ENCODE measurements at regions not wholly inside any gene's neighbourhood (a gene's known extent, or its start where the extent isn't known, plus 50 kb on each side); places are given as distances from the start of the nearest gene placed in this dataset.

DNA sequence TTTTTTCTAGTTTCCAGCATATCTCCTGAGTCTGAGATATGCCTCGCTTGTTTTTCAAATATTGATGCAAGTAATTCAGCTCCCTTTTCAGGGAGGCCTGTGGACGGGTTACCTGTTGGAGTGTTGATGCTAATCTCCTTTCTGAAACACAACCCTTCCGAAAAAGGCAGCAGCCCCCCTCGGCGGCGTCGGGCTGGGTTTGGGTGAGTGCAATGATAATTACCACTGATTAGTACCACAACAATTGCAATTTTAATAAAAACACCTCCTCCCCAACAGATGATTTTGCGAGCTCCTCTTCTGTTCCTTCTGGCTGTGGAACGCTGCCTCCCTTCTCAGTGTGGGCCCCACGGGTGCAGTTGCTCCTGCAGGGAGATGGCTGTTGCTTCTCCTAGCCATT lies 66.3 kb downstream of the PTGR3 start:
- TF ChIP-seq, protein P1, sequence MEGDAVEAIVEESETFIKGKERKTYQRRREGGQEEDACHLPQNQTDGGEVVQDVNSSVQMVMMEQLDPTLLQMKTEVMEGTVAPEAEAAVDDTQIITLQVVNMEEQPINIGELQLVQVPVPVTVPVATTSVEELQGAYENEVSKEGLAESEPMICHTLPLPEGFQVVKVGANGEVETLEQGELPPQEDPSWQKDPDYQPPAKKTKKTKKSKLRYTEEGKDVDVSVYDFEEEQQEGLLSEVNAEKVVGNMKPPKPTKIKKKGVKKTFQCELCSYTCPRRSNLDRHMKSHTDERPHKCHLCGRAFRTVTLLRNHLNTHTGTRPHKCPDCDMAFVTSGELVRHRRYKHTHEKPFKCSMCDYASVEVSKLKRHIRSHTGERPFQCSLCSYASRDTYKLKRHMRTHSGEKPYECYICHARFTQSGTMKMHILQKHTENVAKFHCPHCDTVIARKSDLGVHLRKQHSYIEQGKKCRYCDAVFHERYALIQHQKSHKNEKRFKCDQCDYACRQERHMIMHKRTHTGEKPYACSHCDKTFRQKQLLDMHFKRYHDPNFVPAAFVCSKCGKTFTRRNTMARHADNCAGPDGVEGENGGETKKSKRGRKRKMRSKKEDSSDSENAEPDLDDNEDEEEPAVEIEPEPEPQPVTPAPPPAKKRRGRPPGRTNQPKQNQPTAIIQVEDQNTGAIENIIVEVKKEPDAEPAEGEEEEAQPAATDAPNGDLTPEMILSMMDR (IDR thresholded peaks at IDR 0.05): no peak
- ATAC-seq: no peak
- 89 to 93% methylated on average over 9 of the region's 10 CpGs for WGBS, 2 donors (ENCODE audit: low coverage in 1 of 2)
- no peak overlapping the region for H3K4me3 ChIP-seq
- peaks cover 0 to 21% (median 0%) of the 10 kb centered on the region in 3 donors for H3K9me3 ChIP-seq
- H3K4me1 ChIP-seq: no peaks in the 10 kb centered on the region
- no peaks in the 10 kb centered on the region for H3K27me3 ChIP-seq
- H3K27ac ChIP-seq: no peak overlapping the region
- no peaks in the 10 kb centered on the region for H3K36me3 ChIP-seq

DNA sequence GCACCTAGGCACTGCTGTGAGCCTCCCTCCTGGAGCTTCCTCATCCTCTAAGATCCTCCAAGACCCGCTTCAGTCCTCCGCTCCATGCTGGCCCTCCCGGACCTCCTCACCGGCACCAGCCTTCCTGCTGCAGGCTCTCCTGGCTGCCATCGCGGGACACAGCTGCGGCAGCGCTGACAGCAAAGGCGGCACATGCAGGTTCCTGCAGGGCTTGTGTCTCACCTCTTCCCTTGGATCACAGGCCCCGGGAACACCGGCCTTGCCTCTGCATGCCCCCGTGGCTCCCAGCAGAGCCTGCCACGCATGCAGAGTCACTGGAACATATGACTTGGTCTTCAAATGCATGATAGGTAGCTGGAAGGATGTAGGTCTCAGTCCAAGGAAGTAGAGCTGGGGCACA lies 67.2 kb downstream of the PTGR3 start:
- Histone ChIP-seq H3K36me3 (no peaks in the 10 kb centered on the region), H3K4me3 (no peak overlapping the region), H3K27ac (no peak overlapping the region), H3K4me1 (no peaks in the 10 kb centered on the region), H3K27me3 (no peaks in the 10 kb centered on the region), H3K9me3 (peaks cover 0 to 14% (median 0%) of the 10 kb centered on the region in 3 donors)
- no peak for ATAC-seq
- TF ChIP-seq POLR2AphosphoS5 (IDR thresholded peaks at IDR 0.05): no peak
- TF ChIP-seq EP300 (IDR thresholded peaks at IDR 0.05): no peak
- TF ChIP-seq POLR2A (IDR thresholded peaks at IDR 0.05): no peak
- TF ChIP-seq, protein P1 (IDR thresholded peaks at IDR 0.05): no peak
- WGBS, 2 donors (ENCODE audit: low coverage in 1 of 2): no CpG with 5 or more reads among the region's 13 CpGs

DNA sequence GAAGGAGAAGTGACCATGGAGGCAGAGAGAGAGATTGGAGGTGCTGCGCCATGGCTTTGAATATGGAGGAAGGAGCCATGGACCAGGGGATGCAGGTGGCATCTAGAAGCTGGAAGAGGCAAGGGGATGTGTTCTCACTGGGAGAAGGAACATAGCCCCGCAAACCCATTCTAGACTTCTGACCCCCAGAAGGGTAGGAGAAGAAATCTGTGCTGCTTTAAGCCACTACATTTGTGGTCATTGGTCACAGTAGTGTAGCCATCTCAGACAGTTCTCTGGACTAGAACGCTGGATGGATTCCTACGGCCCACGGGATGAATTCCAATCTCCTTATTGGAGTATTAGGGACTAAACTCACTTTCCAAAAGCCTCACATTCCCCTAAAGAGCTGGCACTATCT lies 67.8 kb downstream of the PTGR3 start:
- WGBS, 2 donors (ENCODE audit: low coverage in 1 of 2): 85 to 89% methylated on average over 5 of the region's 5 CpGs
- Histone ChIP-seq H3K27ac (no peak overlapping the region), H3K27me3 (no peaks in the 10 kb centered on the region), H3K9me3 (peaks cover 0 to 13% (median 0%) of the 10 kb centered on the region in 3 donors), H3K4me1 (no peaks in the 10 kb centered on the region), H3K4me3 (no peak overlapping the region), H3K36me3 (no peaks in the 10 kb centered on the region)
- no peak for ATAC-seq
- TF ChIP-seq, protein P1 (IDR thresholded peaks at IDR 0.05): no peak
- no peak for TF ChIP-seq EP300 (IDR thresholded peaks at IDR 0.05)
- TF ChIP-seq POLR2AphosphoS5 (IDR thresholded peaks at IDR 0.05): no peak
- no peak for TF ChIP-seq POLR2A (IDR thresholded peaks at IDR 0.05)

DNA sequence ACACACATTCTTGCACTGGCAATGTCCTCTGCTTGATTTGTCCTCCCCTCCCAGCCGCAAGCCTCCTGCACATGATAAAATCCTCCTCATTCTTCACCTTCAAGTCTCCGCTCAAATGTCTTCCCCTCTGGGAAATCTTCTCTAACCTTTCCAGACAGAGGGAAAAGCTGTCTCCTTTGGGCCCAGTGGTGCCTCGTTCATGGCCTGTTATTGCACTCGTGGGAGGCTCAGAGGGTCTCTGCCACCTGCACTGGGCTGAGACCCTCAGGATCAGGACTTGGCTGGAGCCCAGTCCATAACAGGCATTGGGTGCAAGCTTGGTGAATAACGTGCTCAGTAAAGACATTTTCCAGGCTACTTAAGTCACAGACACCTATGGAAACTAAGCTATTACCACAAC lies 68.6 kb downstream of the PTGR3 start:
- no peak overlapping the region for H3K4me3 ChIP-seq
- no peaks in the 10 kb centered on the region for H3K27me3 ChIP-seq
- WGBS, 2 donors (ENCODE audit: low coverage in 1 of 2): 52 to 73% methylated on average over 4 of the region's 5 CpGs
- TF ChIP-seq POLR2A (IDR thresholded peaks at IDR 0.05) (no peak), EP300 (IDR thresholded peaks at IDR 0.05) (no peak), POLR2AphosphoS5 (IDR thresholded peaks at IDR 0.05) (no peak)
- TF ChIP-seq, protein P1 (IDR thresholded peaks at IDR 0.05): no peak
- peaks cover 0 to 13% (median 0%) of the 10 kb centered on the region in 3 donors for H3K9me3 ChIP-seq
- H3K27ac ChIP-seq: no peak overlapping the region
- no peak for ATAC-seq
- H3K4me1 ChIP-seq: no peaks in the 10 kb centered on the region
- no peaks in the 10 kb centered on the region for H3K36me3 ChIP-seq

DNA sequence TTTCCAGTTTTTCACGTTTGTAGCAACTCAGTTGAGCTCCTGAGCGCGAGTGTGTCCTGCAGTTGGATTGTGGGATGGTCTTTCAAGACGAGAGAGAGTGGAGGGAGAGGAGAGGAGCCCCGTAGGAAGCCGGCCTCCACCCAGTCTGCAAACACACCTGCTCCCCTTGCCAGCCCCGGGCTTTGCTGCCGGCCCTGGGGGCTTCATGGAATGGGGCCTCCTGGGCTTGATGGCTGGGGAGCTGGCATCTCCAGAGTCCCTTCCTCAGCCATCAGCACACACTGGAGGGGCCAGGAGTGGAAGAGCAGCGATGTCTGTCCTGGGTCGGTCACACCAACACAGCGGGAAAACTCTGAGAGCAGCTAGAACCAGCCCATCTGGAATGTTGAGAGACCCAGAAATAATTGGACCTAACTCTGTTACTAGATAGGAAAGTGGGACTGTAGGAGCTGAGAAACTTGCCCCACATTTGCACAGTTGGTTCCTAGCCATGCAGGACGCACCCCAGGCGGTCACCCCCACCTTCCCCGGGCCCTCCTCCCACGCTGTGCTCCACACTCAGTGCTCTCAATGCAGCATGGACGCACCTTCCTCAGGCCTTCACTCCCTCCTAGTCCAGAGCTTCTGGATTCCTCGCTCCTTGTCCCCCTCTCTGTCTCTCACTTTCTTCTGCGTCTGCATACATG lies 69.6 kb downstream of the PTGR3 start:
- Histone ChIP-seq H3K9me3 (peaks cover 0 to 10% (median 0%) of the 10 kb centered on the region in 3 donors), H3K27me3 (no peaks in the 10 kb centered on the region), H3K4me1 (no peaks in the 10 kb centered on the region), H3K36me3 (no peaks in the 10 kb centered on the region), H3K4me3 (no peak overlapping the region), H3K27ac (no peak overlapping the region)
- ATAC-seq: no peak
- 88 to 98% methylated on average over 8 to 11 of the region's 18 CpGs for WGBS, 2 donors (ENCODE audit: low coverage in 1 of 2)
- TF ChIP-seq POLR2AphosphoS5 (IDR thresholded peaks at IDR 0.05) (no peak), POLR2A (IDR thresholded peaks at IDR 0.05) (no peak)

Data from gastroesophageal sphincter (tissue), 4 donors.